Erythroblast (primary cell): ENCODE measurements at regions not wholly inside any gene's neighbourhood (a gene's known extent, or its start where the extent isn't known, plus 50 kb on each side); places are given as distances from the start of the nearest gene placed in this dataset.

Experiments
- GATA1 ChIP-seq: IDR thresholded peaks from 2 replicates; pipeline ENCODE4 v1.6.1; 2011; ENCODE audit warnings: low read depth, mild to moderate bottlenecking, control low read depth, low read length, moderate library complexity
- POLR2A ChIP-seq: IDR thresholded peaks from 2 replicates; pipeline ENCODE4 v1.6.1; 2011; ENCODE audit warnings: mild to moderate bottlenecking, low read length

GRCh38 chr1:10961300-10961833 lies 51.1 kb upstream of the TARDBP start:
- TF ChIP-seq POLR2A (no peak), GATA1 (no peak)
